Activated naive CD8-positive, alpha-beta T cell treated with anti-CD3 and anti-CD28 coated beads, Interleukin-2, amount 10 ng/mL, durations not matched to agents 7 days and 5 days (primary cell): ENCODE measurements at regions not wholly inside any gene's neighbourhood (a gene's known extent, or its start where the extent isn't known, plus 50 kb on each side); places are given as distances from the start of the nearest gene placed in this dataset.

Experiments
- ATAC-seq: fragments of 150-1000 bp; cut with Tn5 transposase; one replicate; pipeline ENCODE4 v1.10.0; 2021; ENCODE audit warnings: low read depth, moderate library complexity
- POLR2A ChIA-PET: fragments of 350-600 bp; sonication (Branson Sonifier 250); formaldehyde crosslinking; loops from one replicate; lab custom pipeline; 2021; ENCODE audit warnings: antibody characterized with exemption; lab: Charles Lee
- DNase-seq: peaks from one replicate; pipeline ENCODE4 v3.0.0; 2021
- H3K27ac Mint-ChIP-seq: one replicate; pipeline ENCODE4 v1.8.0; 2022; ENCODE audit warnings: mild to moderate bottlenecking, mixed read lengths
- H3K27me3 Mint-ChIP-seq: one replicate; pipeline ENCODE4 v1.8.0; 2022; ENCODE audit warnings: mild to moderate bottlenecking, moderate library complexity, mixed read lengths
- H3K36me3 Mint-ChIP-seq: one replicate; pipeline ENCODE4 v1.8.0; 2021; ENCODE audit warnings: mild to moderate bottlenecking, mixed read lengths
- H3K4me1 Mint-ChIP-seq: one replicate; pipeline ENCODE4 v1.8.0; 2021; ENCODE audit warnings: mixed read lengths
- H3K4me3 Mint-ChIP-seq: one replicate; pipeline ENCODE4 v1.8.0; 2022; ENCODE audit warnings: mild to moderate bottlenecking, moderate library complexity, mixed read lengths
- H3K9me3 Mint-ChIP-seq: one replicate; pipeline ENCODE4 v1.8.0; 2021; ENCODE audit warnings: mixed read lengths

- Mint-ChIP-seq H3K36me3 (no peaks in the 10 kb centered on the region), H3K27ac (no peak overlapping the region), H3K27me3 (no peaks in the 10 kb centered on the region), H3K4me1 (no peaks in the 10 kb centered on the region), H3K4me3 (no peak overlapping the region), H3K9me3 (no peaks in the 10 kb centered on the region)
- DNase-seq (no peak), ATAC-seq (no peak)
- POLR2A ChIA-PET: no interaction called here
These were observed 819.2 kb downstream of the LIG4 start for GRCh38 chr13:107395927-107396662.

DNA sequence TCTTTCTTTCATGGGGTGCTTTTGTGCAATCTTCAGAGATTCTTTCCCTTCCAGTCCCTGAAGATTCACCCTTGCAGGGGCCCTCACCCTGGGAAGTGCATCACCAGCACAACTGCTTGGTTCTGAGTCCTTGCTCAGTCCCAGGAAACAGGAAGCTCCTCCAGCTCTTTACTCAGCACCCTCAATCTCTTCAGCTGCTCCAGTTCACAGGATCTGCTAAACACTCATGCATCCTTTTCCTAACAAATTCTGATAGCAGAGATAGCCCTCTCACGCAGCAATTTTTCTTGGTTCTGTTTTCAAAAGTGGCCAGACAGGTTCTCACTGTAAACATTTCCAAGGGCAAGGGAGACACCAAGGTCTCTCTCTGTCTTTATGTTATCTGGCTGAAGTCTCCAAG is 823.1 kb downstream of the LIG4 start:
- no peak for DNase-seq
- H3K4me1 Mint-ChIP-seq: no peaks in the 10 kb centered on the region
- H3K27ac Mint-ChIP-seq: no peak overlapping the region
- no peaks in the 10 kb centered on the region for H3K27me3 Mint-ChIP-seq
- no peaks in the 10 kb centered on the region for H3K36me3 Mint-ChIP-seq
- POLR2A ChIA-PET: no interaction called here
- ATAC-seq: no peak
- no peaks in the 10 kb centered on the region for H3K9me3 Mint-ChIP-seq
- H3K4me3 Mint-ChIP-seq: no peak overlapping the region

DNA sequence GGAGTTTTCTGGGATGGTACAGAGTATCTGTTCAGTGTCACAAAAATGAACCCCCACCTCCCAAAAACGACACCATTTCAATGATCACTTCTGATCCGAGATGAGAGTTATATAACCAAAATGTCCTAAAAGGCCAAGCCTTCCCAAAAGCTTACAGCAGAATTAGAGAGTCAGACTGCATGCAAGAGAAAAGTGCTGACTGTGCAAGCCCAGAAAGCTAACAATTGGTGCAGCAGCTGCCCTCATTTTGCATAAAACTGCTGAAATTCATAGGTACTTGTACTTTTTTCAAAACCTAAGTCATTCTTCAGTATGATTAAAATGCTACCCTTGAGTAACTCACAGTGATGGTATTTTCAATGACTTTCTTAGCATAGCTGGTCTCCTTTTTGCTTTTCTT is 819.6 kb upstream of the ARGLU1 start:
- no peaks in the 10 kb centered on the region for H3K36me3 Mint-ChIP-seq
- no peaks in the 10 kb centered on the region for H3K4me1 Mint-ChIP-seq
- no peak overlapping the region for H3K4me3 Mint-ChIP-seq
- POLR2A ChIA-PET: no interaction called here
- H3K27ac Mint-ChIP-seq: no peak overlapping the region
- no peaks in the 10 kb centered on the region for H3K27me3 Mint-ChIP-seq
- ATAC-seq (no peak), DNase-seq (no peak)
- H3K9me3 Mint-ChIP-seq: no peaks in the 10 kb centered on the region

- POLR2A ChIA-PET: no interaction called here
- H3K9me3 Mint-ChIP-seq: no peaks in the 10 kb centered on the region
- ATAC-seq (no peak), DNase-seq (no peak)
- no peak overlapping the region for H3K4me3 Mint-ChIP-seq
- no peak overlapping the region for H3K27ac Mint-ChIP-seq
- no peaks in the 10 kb centered on the region for H3K4me1 Mint-ChIP-seq
- H3K36me3 Mint-ChIP-seq: no peaks in the 10 kb centered on the region
- H3K27me3 Mint-ChIP-seq: no peaks in the 10 kb centered on the region
These were observed 811.6 kb upstream of the ARGLU1 start for GRCh38 chr13:107379407-107380155.

DNA sequence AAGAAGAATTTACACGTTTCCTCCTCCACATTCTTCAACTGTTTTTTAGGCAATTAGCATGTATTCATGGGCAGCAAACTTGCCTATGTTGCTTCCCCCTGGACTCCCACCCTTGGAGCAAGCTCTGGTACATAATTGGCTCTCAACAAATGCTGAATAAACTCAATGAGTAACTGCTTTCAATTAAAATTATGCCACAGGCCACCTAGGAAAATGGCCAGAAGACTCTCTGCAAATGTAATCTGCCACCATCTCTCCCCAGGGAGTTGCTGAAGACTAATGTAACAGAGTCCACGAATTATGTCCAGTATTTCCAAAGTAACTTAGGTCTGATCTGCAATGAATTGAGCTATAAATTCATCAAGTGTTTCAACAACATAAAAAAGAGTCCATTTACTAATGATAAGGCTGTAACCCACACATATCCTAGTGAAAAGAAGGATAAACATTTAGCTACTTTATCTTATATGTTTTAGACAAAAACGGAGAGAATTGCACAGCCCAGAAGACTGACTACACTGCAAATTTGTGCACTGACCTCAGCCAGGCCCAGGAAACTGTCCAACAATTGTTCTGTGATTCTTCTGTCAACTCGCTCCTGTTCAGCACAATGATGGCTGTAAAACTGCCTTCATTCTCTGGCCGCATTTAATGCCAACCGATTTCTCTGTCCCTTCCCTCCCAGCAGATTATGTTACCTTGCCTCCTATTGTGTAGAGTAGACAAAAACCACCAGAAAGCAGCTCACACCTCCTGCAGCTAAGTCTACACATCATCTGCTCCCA is 808.6 kb upstream of the ARGLU1 start:
- DNase-seq (no peak), ATAC-seq (no peak)
- Mint-ChIP-seq H3K9me3 (no peaks in the 10 kb centered on the region), H3K36me3 (no peaks in the 10 kb centered on the region), H3K27ac (no peak overlapping the region), H3K27me3 (no peaks in the 10 kb centered on the region), H3K4me3 (no peak overlapping the region), H3K4me1 (no peaks in the 10 kb centered on the region)
- POLR2A ChIA-PET: no interaction called here

DNA sequence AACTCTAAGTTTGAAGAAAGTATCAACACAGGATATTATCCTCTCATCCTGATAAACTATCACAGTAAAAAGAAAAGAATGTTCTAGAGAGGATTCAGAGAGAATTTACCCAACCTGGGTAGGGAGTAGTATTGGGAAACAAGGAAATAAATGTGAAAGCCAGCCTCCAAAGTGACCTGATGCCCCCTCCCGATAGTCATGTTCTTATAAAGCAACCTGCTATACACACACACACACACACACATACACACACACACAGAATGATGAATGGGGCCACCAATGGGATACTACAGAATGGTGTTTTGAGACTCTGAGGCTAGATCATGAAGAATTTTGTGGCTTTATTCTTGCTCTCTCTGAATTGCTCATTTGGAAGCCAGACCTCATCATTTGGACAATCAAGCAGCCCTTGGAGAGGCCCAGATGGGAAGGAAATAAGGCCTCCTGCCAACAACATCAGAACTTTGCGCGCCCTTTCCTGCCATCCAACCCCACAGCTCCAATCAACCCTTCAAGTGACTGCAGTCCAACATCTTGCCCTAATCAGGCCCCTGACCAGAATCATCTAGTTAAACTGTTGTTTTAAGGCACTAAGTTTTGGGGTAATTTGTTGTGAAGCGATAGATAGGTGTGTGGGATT is 807.9 kb upstream of the ARGLU1 start:
- Mint-ChIP-seq H3K4me1 (no peaks in the 10 kb centered on the region), H3K27ac (no peak overlapping the region), H3K27me3 (no peaks in the 10 kb centered on the region), H3K9me3 (no peaks in the 10 kb centered on the region), H3K4me3 (no peak overlapping the region), H3K36me3 (no peaks in the 10 kb centered on the region)
- DNase-seq (no peak), ATAC-seq (no peak)
- POLR2A ChIA-PET: no interaction called here

DNA sequence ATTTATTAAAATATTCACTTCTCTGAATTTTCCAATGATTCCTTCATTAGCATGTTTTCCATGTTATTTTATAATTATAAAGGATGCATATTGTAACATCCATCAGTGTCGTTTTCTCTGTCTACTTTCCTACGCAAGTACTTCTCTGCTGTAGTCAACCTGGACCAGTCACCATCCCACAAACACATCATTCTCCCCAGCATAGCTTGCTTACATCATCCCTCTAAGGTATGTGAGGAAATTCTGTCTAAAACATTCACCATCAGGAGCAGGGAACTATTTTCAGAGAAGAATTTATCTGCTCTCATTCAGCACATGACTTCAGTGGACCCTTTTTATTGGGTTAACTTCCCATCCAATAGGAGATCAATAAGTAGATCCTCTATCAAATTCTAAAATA is 806.1 kb upstream of the ARGLU1 start:
- DNase-seq (no peak), ATAC-seq (no peak)
- Mint-ChIP-seq H3K4me3 (no peak overlapping the region), H3K27me3 (no peaks in the 10 kb centered on the region), H3K27ac (no peak overlapping the region), H3K36me3 (no peaks in the 10 kb centered on the region), H3K9me3 (no peaks in the 10 kb centered on the region), H3K4me1 (no peaks in the 10 kb centered on the region)
- POLR2A ChIA-PET: no interaction called here

DNA sequence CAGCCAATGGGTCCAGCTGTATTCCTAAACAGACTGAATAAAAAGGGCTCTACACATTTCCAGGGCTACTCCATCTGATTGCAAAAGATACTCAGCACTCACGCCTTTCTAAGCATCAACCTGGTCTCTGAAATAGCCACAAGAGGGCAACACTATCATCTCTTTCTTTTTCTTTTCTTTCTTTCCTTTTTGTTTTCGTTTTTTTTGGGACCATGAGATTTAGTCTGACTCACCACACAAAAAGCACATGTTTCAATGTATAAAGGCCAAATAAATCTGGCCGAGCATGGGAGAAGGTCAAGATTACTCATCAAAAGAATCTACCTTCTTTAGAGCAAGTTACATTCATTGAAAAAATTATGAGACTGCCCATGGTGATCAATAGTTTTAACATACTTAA is 805.6 kb upstream of the ARGLU1 start:
- no peaks in the 10 kb centered on the region for H3K27me3 Mint-ChIP-seq
- H3K27ac Mint-ChIP-seq: no peak overlapping the region
- H3K9me3 Mint-ChIP-seq: no peaks in the 10 kb centered on the region
- POLR2A ChIA-PET: no interaction called here
- no peaks in the 10 kb centered on the region for H3K36me3 Mint-ChIP-seq
- no peak for DNase-seq
- no peak for ATAC-seq
- no peaks in the 10 kb centered on the region for H3K4me1 Mint-ChIP-seq
- no peak overlapping the region for H3K4me3 Mint-ChIP-seq

- Mint-ChIP-seq H3K27me3 (no peaks in the 10 kb centered on the region), H3K36me3 (no peaks in the 10 kb centered on the region), H3K27ac (no peak overlapping the region), H3K4me1 (no peaks in the 10 kb centered on the region), H3K4me3 (no peak overlapping the region), H3K9me3 (no peaks in the 10 kb centered on the region)
- ATAC-seq (no peak), DNase-seq (no peak)
- POLR2A ChIA-PET: no interaction called here
These were observed 802.3 kb upstream of the ARGLU1 start for GRCh38 chr13:107370015-107370785.

GRCh38 chr13:107367258-107367657 is 799.3 kb upstream of the ARGLU1 start:
- DNase-seq (no peak), ATAC-seq (no peak)
- Mint-ChIP-seq H3K27me3 (no peaks in the 10 kb centered on the region), H3K36me3 (no peaks in the 10 kb centered on the region), H3K4me3 (no peak overlapping the region), H3K4me1 (no peaks in the 10 kb centered on the region), H3K27ac (no peak overlapping the region), H3K9me3 (no peaks in the 10 kb centered on the region)
- POLR2A ChIA-PET: no interaction called here

DNA sequence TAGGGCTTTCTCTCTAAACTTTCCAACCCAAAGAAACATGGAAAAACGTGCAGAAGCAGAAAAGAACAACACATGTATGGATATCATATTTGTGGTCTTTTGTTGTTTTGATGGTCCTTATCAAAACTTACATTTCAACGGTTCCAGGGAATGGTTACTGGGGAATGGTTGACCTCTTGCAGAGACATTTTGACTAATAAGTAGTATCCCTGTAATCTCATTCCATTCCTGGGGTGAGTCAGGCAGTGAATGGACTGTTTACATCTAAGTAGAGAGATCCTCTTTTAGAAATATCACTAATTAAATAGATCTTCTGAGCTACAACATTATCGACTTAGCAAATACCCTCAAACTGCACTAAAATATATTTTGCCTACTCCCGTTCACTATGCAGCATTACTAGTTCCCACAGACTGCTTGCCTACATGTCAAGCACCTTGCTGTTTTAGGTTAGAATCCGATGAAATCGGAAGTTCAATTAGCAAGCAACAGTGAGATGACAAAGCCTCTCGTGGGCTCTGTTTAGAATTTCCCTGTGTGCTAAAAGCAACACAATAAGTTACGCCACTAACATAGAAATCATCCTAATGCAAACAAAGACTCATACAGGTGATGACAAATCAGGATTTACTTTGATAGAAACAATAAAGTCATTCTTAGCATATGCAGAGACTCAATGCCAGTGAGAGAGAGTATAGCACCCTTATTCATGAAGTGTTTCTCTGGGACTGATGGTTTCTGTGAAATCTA is 797.7 kb upstream of the ARGLU1 start:
- POLR2A ChIA-PET: no interaction called here
- Mint-ChIP-seq H3K9me3 (no peaks in the 10 kb centered on the region), H3K27ac (no peak overlapping the region), H3K27me3 (no peaks in the 10 kb centered on the region), H3K4me3 (no peak overlapping the region), H3K36me3 (no peaks in the 10 kb centered on the region), H3K4me1 (no peaks in the 10 kb centered on the region)
- ATAC-seq (no peak), DNase-seq (no peak)

DNA sequence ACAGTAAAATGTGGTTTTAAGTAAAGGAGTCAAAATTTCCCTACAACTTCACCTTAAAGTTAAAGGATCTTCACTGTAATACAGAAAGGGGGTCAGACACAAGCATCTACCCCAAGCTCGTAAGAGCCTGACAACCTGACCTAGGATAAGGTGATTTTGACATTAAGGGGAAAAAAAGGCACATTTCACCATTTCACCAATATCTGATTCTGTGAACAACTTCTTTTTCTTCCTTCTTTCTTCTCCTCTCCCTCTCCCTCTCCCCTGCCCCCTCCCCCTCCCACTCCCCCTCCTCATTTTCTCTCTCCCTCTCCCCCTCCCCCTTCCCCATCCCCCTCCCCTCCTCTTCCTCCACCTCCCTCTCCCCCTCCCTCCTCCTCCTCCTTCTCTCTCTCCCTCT is 796.7 kb upstream of the ARGLU1 start:
- no peaks in the 10 kb centered on the region for H3K4me1 Mint-ChIP-seq

More for the DNA sequence above, 796.7 kb upstream of the ARGLU1 start:
- DNase-seq: no peak
- H3K9me3 Mint-ChIP-seq: no peaks in the 10 kb centered on the region
- no peaks in the 10 kb centered on the region for H3K36me3 Mint-ChIP-seq
- H3K27me3 Mint-ChIP-seq: no peaks in the 10 kb centered on the region
- no peak overlapping the region for H3K27ac Mint-ChIP-seq
- POLR2A ChIA-PET: no interaction called here
- no peak for ATAC-seq
- H3K4me3 Mint-ChIP-seq: no peak overlapping the region
